ENCODE measurements at regions not wholly inside any gene's neighbourhood (a gene's known extent, or its start where the extent isn't known, plus 50 kb on each side); places are given as distances from the start of the nearest gene placed in this dataset.
A peak's percentile ranks its signal among the peaks of the same experiment; 100 is the strongest.
"Not testable (repeated sequence)": the region's sequence is repeated elsewhere in the genome, so short reads cannot be mapped to it uniquely, and the experiment has no call there.

DNA sequence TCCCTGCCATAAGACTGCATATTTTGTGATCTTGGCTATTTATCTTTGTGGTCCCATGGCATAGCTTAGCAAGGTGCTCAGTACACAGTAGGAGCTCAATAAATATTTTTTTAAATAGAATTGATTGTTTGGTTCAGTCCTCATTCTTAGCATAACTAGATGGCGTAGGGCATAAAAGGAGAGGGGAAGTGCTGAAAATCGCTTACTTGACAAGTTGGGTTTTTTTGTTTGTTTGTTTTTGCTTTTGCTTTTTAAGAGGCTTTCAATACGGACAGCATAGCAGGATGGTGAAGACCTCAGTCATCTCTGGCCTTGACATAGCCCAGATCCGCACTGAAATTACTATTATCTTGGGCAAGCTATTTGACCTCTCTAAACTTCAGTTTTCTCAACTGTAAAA is 86.6 kb upstream of the RANBP3L start:
- TF ChIP-seq ZFX (IDR thresholded peaks at IDR 0.05), result no peak
- TF ChIP-seq CTCF (conservative IDR thresholded peaks at IDR 0.05), result no peak
- no peak overlapping the region for H3K27ac ChIP-seq

GRCh38 chr5:36389245-36389644 is 87.5 kb upstream of the RANBP3L start:
- TF ChIP-seq ZFX (IDR thresholded peaks at IDR 0.05) (no peak), CTCF (conservative IDR thresholded peaks at IDR 0.05) (no peak)
- H3K27ac ChIP-seq, result peak overlapping the region; percentile 70

DNA sequence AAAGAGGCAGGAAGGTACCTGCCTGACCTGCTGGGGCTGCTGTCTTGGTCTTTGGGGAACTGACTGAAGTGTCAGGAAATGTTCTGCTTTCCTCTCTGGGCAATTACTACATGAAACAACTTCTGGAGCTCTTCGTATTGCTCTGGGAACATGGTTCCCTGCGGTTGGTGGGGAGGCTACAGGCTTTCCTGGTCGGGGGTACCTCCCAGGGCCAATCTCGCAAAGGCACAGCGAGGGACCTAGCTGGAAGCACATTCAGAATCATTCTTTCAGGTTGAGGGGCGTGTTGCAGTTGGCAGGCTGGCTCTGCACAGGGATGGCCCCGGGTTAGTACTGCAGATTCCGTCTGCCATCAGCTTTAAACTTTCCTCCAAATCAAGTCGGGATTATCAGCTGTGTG is 88.9 kb upstream of the RANBP3L start:
- TF ChIP-seq CTCF (conservative IDR thresholded peaks at IDR 0.05) (no peak), ZFX (IDR thresholded peaks at IDR 0.05) (no peak)
- H3K27ac ChIP-seq, result peak overlapping the region; percentile 70

DNA sequence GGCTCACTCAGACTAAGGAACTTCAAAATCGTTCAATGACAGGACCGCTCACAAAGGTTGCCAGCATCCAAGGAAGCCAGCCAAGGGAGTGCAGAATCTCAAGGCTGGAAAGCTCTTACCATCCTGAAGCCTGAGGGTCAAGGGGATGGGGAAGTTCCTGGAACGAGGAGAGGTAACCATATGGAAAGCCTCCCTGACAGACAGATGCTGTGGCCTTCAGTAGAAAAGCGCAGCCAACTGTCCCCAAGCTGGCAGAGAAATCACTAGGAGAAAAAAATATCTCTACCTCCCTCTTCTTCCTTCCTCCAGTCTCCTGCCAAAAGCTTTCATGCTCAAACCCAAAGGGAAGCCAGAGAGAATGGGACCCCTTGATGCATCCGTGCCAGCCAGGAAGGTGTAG is 90.5 kb upstream of the RANBP3L start:
- TF ChIP-seq CTCF (conservative IDR thresholded peaks at IDR 0.05) (no peak), ZFX (IDR thresholded peaks at IDR 0.05) (no peak)
- H3K27ac ChIP-seq, result no peak overlapping the region

GRCh38 chr5:36392818-36393217 is 91.1 kb upstream of the RANBP3L start:
- TF ChIP-seq ZFX (IDR thresholded peaks at IDR 0.05) (no peak), CTCF (conservative IDR thresholded peaks at IDR 0.05) (no peak)
- no peak overlapping the region for H3K27ac ChIP-seq

GRCh38 chr5:36393656-36394428 is 92.1 kb upstream of the RANBP3L start:
- TF ChIP-seq ZFX (IDR thresholded peaks at IDR 0.05) (no peak), CTCF (conservative IDR thresholded peaks at IDR 0.05) (no peak)
- no peak overlapping the region for H3K27ac ChIP-seq

GRCh38 chr5:36395260-36395659 is 93.6 kb upstream of the RANBP3L start:
- TF ChIP-seq CTCF (conservative IDR thresholded peaks at IDR 0.05) (no peak), ZFX (IDR thresholded peaks at IDR 0.05) (no peak)
- no peak overlapping the region for H3K27ac ChIP-seq

DNA sequence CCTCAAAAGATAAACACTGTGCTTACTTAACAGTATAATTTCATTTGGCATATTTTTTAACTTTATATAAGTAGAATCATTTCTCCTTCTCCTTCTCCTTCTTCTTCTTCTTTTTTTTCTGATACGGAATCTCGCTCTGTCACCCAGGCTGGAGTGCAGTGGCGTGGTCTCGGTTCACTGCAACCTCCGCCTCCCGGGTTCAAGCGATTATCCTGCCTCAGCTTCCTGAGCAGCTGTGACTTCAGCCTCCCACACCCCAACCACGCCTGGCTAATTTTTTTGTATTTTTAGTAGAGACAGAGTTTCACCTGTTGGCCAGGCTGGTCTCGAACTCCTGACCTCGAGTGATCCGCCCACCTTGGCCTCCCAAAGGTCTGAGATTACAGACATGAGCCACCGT is 94.2 kb upstream of the RANBP3L start:
- H3K27ac ChIP-seq, result not testable (repeated sequence)
